GM10266 (cell line): ENCODE measurements at regions not wholly inside any gene's neighbourhood (a gene's known extent, or its start where the extent isn't known, plus 50 kb on each side); places are given as distances from the start of the nearest gene placed in this dataset.

Source experiments
- DNase-seq: peaks from one replicate; pipeline ENCODE4 v3.0.0; 2012; ENCODE audit errors: extremely low spot score
- TF ChIP-seq, protein P1 (sequence below): IDR thresholded peaks from 2 replicates; pipeline ENCODE4 v1.5.1; 2012; ENCODE audit warnings: mild to moderate bottlenecking, low read depth; ENCODE audit not compliant: control insufficient read depth, insufficient read depth; ENCODE audit errors: missing control alignments

DNA sequence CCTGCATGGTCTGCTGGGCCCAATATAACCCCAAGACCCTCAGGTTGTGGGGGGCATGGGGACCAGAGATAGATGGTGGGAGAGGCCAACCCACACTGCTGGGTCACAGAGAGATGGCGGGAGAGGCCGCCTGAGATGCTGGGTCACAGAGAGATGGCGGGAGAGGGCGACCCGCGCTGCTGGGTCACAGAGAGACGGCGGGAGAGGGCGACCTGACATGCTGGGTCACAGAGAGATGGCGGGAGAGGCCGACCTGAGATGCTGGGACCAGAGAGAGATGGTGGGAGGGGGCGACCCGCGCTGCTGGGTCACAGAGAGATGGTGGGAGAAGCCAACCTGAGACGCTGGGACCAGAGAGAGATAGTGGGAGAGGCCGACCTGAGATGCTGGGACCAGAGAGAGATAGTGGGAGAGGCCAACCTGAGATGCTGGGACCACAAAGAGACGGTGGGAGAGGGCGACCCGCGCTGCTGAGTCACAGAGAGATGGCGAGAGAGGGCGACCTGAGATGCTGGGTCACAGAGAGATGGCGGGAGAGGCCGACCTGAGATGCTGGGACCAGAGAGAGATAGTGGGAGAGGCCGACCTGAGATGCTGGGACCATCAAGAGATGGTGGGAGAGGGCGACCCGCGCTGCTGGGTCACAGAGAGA, 133.2 kb downstream of the DLL1 start:
- TF ChIP-seq, protein P1, sequence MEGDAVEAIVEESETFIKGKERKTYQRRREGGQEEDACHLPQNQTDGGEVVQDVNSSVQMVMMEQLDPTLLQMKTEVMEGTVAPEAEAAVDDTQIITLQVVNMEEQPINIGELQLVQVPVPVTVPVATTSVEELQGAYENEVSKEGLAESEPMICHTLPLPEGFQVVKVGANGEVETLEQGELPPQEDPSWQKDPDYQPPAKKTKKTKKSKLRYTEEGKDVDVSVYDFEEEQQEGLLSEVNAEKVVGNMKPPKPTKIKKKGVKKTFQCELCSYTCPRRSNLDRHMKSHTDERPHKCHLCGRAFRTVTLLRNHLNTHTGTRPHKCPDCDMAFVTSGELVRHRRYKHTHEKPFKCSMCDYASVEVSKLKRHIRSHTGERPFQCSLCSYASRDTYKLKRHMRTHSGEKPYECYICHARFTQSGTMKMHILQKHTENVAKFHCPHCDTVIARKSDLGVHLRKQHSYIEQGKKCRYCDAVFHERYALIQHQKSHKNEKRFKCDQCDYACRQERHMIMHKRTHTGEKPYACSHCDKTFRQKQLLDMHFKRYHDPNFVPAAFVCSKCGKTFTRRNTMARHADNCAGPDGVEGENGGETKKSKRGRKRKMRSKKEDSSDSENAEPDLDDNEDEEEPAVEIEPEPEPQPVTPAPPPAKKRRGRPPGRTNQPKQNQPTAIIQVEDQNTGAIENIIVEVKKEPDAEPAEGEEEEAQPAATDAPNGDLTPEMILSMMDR: no peak
- DNase-seq: no peak

DNA sequence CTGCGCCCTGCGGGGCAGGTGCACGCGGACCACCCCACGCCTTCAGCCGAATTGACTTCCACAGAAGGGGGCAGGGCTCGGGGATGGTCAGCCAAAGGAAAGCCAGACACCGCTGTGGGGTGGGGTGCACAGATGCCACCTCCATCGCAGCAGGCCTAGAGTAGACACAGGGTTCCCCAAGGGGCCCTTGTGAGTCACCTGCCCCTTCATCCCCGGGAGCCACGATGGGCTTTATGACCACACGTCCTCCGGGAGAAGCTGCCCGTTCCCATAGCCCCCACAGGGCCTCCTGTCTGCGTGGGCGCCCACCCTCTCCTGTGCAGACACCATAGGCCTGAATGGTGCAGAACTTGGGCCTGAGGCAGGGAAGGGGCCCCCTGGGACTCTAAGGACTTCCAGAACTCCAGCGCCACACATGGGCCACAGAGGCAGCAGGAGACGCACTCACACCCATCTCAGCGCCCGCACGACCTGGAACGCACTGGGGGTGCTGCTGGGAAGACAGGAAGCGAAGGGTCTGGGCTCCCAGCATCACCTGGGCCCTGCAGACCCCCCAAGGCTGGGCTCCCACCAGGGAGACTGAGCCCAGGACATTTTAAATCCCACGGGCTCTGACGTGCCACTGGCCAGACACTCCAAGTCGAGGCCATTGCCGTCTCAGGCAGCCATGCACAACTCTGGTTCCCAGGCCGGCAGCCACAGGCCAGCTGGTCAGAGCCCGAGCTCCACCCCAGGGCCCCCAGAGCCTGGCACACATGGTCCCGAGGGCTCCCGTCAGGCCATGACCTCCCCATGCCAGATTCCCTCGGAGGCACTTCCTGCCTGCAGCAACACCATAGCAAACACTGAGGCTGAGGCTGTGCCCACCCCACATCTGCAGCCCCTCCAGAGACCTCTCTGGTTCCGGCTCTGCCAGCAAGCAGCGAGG, 134.2 kb downstream of the DLL1 start:
- DNase-seq: no peak
- TF ChIP-seq, protein P1: no peak

DNA sequence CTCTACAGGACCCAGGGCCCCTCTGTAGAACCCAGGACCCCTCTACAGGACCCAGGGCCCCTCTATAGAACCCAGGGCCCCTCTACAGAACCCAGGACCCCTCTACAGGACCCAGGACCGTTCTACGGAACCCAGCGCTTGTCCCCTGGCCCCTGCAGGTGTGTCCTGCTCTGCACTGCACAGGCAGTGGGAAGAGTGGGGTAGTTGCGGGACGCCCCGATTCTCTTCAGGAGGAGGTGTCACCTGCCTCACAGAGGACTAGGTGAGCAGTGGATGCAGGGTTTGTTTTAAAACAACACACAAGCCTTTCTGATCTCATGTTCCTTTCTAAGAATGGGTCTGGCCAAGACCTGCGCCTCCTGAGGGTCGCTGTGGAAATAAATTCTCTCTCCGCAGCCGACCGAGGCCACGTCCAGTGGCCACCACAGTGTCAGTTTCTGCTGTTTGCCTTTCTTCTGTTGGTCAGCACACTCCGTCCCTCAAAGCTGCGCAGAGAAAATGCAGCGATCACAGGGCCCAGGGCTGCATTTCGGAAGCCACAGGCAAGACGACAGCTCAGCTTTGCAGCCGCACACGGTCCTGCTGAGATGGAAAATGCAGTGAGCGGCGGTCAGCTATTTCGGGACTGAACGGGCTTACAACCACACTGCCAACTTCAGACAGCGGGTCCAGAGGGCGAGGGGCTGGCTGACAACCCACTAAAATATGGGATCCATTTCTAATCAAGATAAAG, 135.2 kb downstream of the DLL1 start:
- TF ChIP-seq, protein P1: no peak
- DNase-seq: no peak

DNA sequence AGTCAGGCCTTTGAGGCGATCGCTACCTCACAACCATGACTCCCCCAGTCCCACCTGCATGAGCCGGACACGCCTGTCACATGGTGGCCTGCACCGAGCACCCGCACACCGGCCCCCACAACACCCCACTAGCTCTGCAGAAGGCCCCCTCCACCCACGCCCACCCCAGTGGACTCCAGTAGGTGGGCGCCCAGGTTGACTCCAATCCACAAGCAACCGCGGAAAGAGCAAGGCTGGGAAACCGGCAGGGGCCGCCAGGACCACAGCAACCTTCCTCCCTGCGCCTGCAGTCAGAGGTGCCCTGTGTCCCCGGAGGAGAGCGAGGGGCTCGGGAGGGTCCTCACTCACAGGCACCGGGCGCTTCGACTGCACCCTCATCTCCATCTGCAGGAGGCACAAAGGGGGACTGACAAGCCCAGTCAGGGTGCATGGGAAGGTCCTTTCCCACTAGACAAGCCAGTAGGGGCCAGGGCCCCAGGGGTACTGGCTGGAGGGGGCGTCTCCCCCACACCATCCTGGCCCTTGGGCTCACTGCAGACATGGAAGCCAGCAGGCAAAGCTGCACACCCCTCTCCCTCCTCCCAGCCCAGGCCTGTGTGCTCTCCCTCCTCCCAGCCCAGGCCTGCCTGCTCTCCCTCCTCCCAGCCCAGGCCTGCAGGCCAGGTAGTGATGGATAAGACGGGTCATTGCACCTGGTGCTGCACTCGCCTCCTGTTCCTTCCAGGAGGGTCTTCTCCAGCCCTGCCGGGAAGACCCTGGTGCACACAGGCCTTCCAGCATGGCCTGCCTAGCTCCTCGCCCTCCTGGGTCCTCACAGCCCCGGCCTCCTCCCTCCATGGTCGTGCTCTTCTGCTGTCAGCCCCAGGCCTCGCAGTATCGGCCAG, 137.2 kb downstream of the DLL1 start:
- DNase-seq: no peak
- TF ChIP-seq, protein P1: no peak

DNA sequence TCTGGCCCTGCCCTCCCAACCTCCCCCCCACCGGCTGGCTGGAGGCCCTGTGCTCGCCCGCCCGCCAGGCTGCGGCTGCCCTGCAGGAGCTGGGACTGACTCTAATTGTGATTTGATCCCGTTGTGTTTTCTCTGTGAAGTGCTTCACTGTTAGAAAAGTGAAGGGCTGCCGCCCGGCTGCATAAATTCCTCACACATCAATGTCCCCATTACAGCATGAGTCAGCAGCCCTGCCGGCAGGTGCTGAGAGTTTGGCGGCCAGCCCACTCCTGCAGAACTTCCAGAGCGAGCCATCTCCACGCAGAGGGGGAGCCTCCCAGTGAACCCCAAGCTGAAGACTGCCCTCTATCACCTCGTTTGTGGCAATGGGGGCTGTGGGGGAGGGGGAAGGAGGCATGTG, 137.9 kb downstream of the DLL1 start:
- no peak for DNase-seq
- TF ChIP-seq, protein P1: no peak

DNA sequence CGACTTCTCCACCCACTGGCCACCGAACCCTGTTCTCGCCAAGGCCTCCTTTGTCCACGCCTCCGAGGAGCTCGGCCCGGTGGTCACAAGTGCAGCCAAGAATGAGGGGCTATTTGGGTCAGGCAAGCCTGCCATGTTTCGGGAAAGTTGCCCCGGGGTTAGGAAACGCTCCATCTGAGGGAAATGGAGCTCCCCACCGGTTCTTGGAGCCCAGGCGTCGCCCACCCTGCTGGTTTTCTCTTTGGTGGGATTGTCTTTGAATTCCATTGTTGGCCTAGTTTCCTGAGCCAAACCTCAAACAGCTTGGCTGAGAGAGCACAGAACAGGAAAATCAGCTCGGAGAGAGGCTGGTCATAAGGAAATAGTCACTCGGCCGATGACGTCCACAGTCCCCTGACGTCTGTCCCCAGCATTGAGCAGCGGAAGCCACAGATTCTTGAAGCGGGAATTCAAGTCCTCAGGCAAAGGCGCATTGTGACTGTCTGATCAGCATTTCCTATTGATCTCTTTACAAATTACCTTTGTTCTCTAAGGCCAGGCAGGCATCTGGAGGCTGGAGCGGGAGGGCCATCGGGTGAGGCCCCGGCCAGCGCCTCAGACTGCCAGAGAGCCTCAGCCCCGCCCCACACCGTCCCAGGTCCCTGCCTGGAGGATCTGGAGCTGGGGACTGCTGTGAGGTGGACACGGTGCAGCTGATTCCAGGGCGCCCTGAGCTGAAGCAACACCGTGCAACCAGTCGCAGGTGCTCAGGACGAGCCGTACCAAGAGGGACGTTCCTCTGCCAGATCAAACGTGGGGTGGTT, 138.6 kb downstream of the DLL1 start:
- TF ChIP-seq, protein P1: no peak
- DNase-seq: no peak
